GM21825 (cell line): ENCODE measurements at regions not wholly inside any gene's neighbourhood (a gene's known extent, or its start where the extent isn't known, plus 50 kb on each side); places are given as distances from the start of the nearest gene placed in this dataset.
"Not testable (repeated sequence)": the region's sequence is repeated elsewhere in the genome, so short reads cannot be mapped to it uniquely, and the experiment has no call there.

Experiments used
- ATAC-seq: cut with Tn5 transposase; IDR thresholded peaks from one replicate; pipeline ENCODE4 v1.9.1; 2021; ENCODE audit warnings: mild to moderate bottlenecking, moderate library complexity; ENCODE audit not compliant: unreplicated experiment

GRCh38 chr1:165147799-165148198 is 208.7 kb downstream of the LMX1A start:
- ATAC-seq = no peak

- no peak for ATAC-seq
These were observed 211.6 kb downstream of the LMX1A start for GRCh38 chr1:165144757-165145397.

DNA sequence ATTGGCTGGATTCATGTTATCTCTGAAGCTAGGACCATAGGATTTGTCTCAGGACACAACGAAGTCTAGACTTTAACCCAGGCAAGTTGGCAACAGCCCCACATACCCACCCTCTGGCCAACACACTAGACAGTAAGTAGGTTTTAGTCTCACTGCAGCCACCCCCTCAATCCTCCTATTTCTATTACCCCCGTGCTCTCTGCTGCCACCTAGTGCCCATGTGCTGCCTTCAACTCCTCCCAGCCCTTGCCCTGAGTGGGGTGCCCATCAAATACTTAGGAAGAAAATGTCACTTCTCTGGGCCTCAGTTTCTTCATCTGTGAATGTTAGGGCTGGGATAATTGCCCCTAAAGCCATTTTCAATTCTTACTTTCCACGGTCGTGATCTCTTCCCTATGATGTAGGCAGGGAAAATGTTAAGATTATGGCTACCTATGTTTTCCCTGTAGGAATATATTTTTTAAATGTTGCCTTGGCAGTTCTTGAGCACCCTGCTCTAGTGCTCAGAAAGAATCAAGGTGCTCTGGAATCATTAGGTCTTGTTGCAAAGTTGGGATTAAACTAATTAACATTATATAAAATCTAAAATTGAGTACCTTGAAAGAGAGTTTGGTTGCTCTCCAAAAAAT is 213.0 kb downstream of the LMX1A start:
- ATAC-seq = no peak

GRCh38 chr1:165138960-165139359 is 217.6 kb downstream of the LMX1A start:
- no peak for ATAC-seq

- no peak for ATAC-seq
These were observed 218.8 kb downstream of the LMX1A start for GRCh38 chr1:165137551-165138316.

- no peak for ATAC-seq
These were observed 222.1 kb downstream of the LMX1A start for GRCh38 chr1:165134431-165134830.

DNA sequence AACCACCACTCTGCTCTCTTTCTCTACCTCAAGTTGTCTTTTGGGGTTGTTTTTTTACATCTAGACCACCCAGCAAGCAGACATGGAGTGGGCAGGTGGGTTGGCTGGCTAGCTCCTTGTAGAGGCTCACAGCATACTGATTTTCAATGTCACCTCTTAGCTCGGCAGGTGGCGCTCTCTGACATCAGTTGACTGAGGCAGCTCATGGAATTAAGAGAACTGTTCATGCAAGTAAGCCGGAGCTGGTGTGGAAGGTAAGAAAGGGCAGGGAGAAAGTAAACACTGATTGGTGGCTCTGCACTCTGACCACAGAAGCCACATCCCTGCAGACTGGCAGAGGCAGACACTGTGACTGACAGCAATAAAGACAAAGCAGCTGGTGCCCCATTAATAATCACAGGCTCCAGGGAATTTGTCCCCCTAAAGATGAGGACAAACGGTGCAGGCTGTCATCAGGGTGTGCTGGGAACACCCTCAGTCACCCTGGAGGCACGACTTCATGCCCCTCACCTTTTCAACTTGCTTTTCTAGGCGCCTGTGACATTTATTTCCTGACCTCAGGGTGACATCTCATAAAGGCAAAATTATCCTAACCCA is 226.8 kb downstream of the LMX1A start:
- ATAC-seq = peak; percentile 70

- ATAC-seq = no peak
These were observed 231.7 kb downstream of the LMX1A start for GRCh38 chr1:165124772-165125171.

DNA sequence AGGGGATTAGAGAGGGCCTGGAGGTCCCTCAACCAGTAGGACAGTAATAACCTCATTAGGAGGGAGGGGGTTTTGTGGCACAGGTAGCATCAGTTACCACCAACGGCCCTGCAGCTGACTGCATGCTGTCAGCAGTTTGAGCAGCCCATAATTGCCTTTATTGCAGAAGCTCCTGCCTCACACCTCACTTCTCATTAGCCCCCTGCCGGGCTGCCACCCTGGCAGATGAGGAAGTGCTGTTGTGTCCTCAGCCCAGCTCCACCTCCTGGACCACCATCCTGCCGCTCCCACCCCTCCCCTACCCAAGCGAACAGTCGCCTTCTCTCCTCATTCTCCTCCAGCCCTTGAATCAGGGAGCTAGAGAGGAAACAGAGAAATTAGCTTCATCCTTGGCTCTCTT is 237.4 kb downstream of the LMX1A start:
- no peak for ATAC-seq

- no peak for ATAC-seq
These were observed 239.0 kb downstream of the LMX1A start for GRCh38 chr1:165117482-165117881.

DNA sequence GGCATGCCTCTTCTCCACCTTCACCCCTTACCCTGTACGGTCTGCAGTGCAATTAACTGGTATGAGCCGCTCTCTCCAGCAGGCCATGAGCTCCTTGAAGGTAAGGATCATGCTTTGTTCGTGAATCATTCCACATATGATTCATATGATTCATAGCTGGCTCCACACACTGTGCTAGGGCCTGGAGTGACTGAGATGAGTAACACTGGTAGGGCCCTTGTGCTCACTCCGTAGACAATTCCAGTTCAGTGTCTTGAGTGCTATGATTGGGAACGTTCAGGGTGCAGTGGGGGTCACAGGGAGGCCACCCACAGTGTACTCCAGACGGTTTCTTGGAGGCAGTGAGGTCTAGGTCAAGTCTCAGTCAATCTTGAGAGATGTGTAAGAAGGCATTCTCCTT is 239.8 kb downstream of the LMX1A start:
- no peak for ATAC-seq

DNA sequence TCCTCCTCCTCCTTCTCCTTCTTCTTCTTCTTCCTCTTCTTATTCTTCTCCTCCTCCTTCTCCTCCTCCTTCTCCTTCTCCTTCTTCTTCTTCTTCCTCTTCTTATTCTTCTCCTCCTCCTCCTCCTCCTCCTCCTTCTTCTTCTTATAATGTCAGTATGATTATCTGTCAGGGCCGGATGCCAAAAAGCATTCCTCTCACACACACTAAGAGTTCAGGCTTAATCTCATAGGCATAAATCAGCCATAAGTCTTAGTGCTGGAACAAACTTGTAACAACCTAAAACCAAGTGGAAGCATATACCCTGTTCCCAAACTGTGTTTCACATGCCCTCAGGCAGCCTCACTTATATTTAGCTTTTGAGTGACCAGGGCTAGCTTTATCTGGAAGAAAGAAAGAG is 240.3 kb downstream of the LMX1A start:
- no peak for ATAC-seq

DNA sequence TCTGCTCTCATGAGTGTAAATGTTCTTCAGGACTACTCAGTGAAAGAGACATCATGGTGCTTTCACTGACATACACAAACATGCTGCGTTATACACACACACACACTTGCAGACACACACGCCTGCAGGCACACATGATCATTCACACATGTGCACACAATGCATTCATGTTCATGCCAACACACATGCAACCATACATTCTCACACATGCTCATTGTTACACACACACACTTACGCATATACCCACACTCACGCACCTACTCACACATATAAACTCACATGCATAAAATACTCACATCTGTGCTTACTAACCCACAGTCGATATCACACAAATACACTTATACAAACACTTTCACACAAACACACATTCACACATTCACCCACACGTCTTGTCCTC is 241.6 kb downstream of the LMX1A start:
- ATAC-seq = no peak

DNA sequence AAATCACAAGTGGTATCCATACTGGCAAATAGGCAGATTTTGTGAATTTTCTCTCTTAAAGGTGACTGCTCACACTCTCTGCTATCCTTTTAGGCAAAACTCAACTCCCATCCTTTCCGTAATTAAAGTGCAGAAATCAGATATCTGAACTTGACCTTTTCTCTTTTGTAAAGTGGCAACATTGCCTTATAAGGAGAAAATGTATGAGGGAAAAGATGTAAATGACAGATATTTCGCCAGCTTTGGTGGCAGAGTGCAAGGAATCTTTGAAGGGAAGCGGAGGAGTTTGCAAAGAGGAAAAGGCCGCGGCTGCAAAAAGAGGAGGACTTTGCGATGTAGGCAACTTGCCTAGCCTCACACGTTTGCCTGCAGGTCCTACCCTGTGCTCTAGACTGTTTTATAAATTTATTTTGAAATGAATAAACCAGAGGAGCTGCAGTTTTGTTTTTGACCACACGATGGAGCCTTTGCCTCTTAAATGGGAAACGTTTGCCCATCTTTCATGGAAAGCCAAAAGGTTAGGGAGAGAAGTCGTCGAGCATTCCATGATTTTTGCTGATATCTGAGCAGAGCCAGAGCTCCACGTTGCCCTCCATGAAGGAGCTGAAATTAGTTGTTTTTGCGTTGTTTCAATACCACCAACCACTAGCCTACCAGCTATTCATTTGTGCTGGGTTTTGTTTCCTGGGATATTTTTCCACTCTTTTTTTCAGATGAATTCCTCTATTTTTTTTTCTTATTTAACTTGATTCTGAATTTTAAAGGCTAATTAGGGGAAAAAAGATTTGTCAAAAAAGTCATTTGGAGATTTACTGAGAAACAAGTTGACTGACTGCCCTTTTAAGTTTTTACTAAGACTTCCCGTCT is 242.3 kb downstream of the LMX1A start:
- no peak for ATAC-seq

DNA sequence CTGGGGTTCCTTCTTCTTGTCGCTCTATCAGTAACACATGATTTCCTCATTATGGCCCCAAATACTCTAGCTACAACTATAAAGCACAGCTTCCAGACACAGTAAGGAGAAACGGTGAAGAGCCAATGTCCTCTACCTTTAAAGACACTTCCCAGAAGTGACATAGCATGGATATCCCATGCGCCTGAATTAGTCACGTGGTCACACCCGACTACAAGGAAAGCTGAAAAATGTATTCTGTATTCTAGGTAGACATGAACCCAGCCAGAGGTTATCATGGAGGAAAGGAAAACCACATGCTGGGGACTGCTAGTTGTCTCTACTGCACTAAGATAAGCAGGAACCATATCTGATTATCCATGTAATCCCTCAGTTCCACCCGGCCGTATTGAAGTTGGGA is 244.3 kb downstream of the LMX1A start:
- ATAC-seq = no peak

DNA sequence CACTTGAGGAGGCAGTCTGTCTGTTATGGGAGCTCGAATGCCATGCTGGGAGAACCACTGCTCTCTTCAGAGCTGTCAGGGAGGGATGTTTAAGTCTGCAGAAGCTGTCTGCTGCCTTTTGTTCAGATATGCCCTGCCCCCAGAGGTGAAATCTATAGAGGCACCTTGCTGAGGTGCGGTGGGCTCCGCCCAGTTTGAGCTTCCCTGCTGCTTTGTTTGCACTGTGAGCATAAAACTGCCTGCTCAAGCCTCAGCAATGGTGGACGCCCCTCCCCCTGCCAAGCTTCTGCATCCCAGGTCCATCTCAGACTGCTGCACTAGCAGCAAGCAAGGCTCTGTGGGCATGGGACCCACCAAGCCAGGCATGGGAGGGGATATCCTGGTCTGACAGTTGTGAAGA is 247.5 kb downstream of the LMX1A start:
- ATAC-seq = no peak

DNA sequence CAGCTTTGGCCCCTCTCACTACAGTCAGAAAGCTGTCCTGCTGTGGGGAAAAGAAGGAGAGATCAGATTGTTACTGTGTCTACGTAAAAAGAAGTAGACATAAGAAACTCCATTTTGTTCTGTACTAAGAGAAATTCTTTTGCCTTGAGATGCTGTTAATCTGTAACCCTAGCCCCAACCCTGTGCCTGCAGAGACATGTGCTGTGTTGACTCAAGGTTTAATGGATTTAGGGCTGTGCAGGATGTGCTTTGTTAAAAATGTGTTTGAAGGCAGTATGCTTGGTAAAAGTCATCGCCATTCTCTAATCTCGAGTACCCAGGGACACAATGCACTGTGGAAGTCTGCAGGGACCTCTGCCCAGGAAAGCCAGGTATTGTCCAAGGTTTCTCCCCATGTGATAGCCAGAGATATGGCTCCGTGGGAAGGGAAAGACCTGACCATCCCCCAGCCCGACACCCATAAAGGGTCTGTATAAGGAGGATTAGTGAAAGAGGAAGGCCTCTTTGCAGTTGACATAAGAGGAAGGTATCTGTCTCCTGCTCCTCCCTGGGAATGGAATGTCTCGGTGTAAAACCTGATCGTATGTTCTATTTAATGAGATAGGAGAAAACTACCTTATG is 263.9 kb downstream of the LMX1A start:
- ATAC-seq = not testable (repeated sequence)

DNA sequence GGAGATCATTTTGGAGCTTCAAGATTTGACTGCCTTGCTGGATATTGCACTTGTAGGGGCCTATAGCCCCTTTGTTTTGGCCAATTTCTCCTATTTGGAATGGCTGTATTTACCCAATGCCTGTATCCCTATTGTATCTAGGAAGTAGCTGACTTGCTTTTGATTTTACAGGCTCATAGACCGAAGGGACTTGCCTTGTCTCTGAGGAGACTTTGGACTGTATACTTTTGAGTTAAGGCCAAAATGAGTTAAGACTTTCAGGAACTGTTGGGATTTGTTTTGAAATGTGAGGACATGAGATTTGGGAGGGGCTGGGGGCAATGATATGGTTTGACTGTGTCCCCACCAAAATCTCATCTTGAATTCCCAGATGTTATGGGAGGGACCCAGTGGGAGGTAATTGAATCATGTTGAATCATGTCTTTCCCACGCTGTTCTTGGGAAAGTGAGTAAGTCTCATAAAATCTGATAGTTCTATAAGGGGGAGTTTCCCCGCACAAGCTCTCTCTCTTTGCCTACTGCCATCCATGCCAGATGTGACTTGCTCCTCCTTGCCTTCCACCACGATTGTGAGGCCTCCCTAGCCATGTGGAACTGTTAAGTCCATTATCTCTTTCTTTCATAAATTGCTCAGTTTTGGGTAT is 276.1 kb downstream of the LMX1A start:
- no peak for ATAC-seq

DNA sequence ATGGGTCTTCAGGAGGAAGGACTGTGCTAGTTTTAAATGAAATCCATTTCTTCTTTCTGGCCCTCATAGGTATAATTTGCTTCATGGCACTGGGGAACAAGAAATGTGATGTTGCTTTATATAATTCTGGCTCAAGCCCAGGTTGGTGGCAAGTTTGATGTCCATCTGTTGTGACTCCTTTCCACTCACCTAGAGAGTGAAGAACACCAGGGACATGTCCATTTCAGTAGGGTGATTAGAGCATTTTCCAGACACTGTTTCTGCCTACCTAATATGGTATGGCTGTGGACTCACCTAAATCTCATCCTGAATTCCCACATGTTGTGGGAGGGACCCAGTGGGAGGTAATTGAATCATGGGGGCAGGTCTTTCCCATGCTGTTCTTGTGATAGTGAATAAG is 278.1 kb downstream of the LMX1A start:
- no peak for ATAC-seq
